ENCODE measurements at regions not wholly inside any gene's neighbourhood (a gene's known extent, or its start where the extent isn't known, plus 50 kb on each side); places are given as distances from the start of the nearest gene placed in this dataset.

DNA sequence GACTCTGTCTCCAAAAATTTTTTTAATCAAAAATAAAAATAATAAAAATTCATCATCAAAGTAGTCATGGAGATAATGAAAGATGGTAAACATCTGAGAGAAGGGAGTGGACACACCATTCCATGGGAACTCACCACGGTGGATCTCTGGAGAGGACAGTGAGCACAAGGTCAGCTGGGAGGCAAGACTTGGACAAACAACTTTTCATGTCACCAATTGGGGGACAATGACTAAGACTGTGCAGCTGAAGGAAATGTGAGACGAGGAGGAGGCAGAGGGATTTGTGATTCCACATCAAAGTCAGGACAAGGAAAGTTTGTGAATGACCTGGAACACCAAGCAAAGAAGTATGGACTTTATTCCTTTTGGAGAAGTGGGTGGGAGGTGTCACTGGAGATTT is 121.0 kb upstream of the SH3BP4 start:
- Histone ChIP-seq H3K4me3 (ENCODE audit: low read depth, low read length) (no peak overlapping the region), H3K36me3 (ENCODE audit: control insufficient read depth, insufficient read depth, low read length) (no peaks in the 10 kb centered on the region), H3K4me1 (peaks cover 9% of the 10 kb centered on the region; the same call in 1 of the 2 replicates), H3K9me3 (no peaks in the 10 kb centered on the region), H3K27me3 (replicated peaks; ENCODE audit: control insufficient read depth, insufficient read depth, low read length) (no peaks in the 10 kb centered on the region)
- H3K27ac Mint-ChIP-seq (ENCODE audit: unreplicated experiment), result no peak overlapping the region
- no peak for TF ChIP-seq CTCF (IDR thresholded peaks at IDR 0.05; ENCODE audit: insufficient read depth in 1 of 2, low read depth in 1 of 2, low read length in 1 of 2, severe bottlenecking in 1 of 2, unreplicated experiment in 1 of 2)
- H3K4me1 Mint-ChIP-seq (ENCODE audit: low read depth, unreplicated experiment), result peaks cover 2% of the 10 kb centered on the region
- ChIA-PET CTCF (no interaction called here), POLR2A (no interaction called here)
- no peaks in the 10 kb centered on the region for H3K36me3 Mint-ChIP-seq (ENCODE audit: insufficient read depth, unreplicated experiment)
- intact Hi-C loops (cut with micrococcal nuclease; ENCODE audit: unreplicated experiment), result no loop called here
- H3K9me3 Mint-ChIP-seq (ENCODE audit: unreplicated experiment), result no peaks in the 10 kb centered on the region
- no peak overlapping the region for H3K4me3 Mint-ChIP-seq (ENCODE audit: unreplicated experiment)
- BruUV-seq (replicated peaks), result no TSS peak
- no peaks in the 10 kb centered on the region for H3K27me3 Mint-ChIP-seq (ENCODE audit: insufficient read depth, unreplicated experiment)
- DNase-seq, result no peak

GRCh38 chr2:234829074-234829455 is 122.8 kb upstream of the SH3BP4 start:
- H3K27ac Mint-ChIP-seq (ENCODE audit: unreplicated experiment), result no peak overlapping the region

DNA sequence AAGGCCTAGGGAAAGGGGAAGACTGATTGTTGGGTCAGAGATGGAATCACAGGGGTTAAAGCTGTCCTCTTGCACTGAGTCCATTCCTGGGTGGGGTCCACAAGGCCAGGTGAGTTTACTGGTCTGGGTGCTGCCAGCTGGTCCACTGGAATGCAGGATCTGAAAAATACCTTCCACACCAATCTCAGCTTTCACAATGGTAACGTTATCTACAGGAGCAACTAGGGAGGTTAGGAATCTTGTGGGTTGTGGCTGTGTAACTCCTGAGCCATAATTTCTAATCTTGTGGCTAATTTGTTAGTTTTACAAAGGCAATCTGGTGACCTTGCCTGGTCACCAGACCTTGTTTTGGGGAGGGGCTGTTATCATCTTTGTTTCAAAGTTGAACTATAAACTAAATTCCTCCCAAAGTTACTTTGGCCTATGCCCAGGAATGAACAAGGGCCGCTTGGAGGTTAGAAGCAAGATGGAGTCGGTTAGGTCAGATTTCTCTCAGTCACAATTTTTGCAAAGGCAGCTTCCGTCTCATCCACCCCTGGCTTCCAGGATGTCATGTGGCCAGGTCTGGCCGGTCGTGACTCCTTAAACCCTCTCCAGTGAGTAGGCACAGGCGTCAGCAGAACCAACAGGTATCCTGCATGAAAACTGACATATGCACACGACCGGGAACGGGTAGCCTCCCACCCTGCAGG is 123.3 kb upstream of the SH3BP4 start:
- H3K9me3 Mint-ChIP-seq (ENCODE audit: unreplicated experiment), result no peaks in the 10 kb centered on the region
- peaks cover 17% of the 10 kb centered on the region for H3K4me1 ChIP-seq
- no peaks in the 10 kb centered on the region for H3K36me3 ChIP-seq (ENCODE audit: control insufficient read depth, insufficient read depth, low read length)
- BruUV-seq (replicated peaks), result no TSS peak
- intact Hi-C loops (cut with micrococcal nuclease; ENCODE audit: unreplicated experiment), result no loop called here
- no peaks in the 10 kb centered on the region for H3K27me3 Mint-ChIP-seq (ENCODE audit: insufficient read depth, unreplicated experiment)
- no peak overlapping the region for H3K4me3 ChIP-seq (ENCODE audit: low read depth, low read length)
- peak in 1 of 2 experiments; percentile 38 for DNase-seq
- no peaks in the 10 kb centered on the region for H3K9me3 ChIP-seq
- no peaks in the 10 kb centered on the region for H3K36me3 Mint-ChIP-seq (ENCODE audit: insufficient read depth, unreplicated experiment)
- ChIA-PET POLR2A (no interaction called here), CTCF (no interaction called here)
- H3K4me3 Mint-ChIP-seq (ENCODE audit: unreplicated experiment), result no peak overlapping the region
- no peak overlapping the region for H3K27ac Mint-ChIP-seq (ENCODE audit: unreplicated experiment)
- no peaks in the 10 kb centered on the region for H3K27me3 ChIP-seq (replicated peaks; ENCODE audit: control insufficient read depth, insufficient read depth, low read length)
- no peak for TF ChIP-seq CTCF (IDR thresholded peaks at IDR 0.05; ENCODE audit: insufficient read depth in 1 of 2, low read depth in 1 of 2, low read length in 1 of 2, severe bottlenecking in 1 of 2, unreplicated experiment in 1 of 2)
- no peaks in the 10 kb centered on the region for H3K4me1 Mint-ChIP-seq (ENCODE audit: low read depth, unreplicated experiment)

More at GRCh38 chr2:234829074-234829455, 122.8 kb upstream of the SH3BP4 start:
- no peaks in the 10 kb centered on the region for H3K9me3 Mint-ChIP-seq (ENCODE audit: unreplicated experiment)
- H3K36me3 Mint-ChIP-seq (ENCODE audit: insufficient read depth, unreplicated experiment), result no peaks in the 10 kb centered on the region
- TF ChIP-seq CTCF (IDR thresholded peaks at IDR 0.05; ENCODE audit: insufficient read depth in 1 of 2, low read depth in 1 of 2, low read length in 1 of 2, severe bottlenecking in 1 of 2, unreplicated experiment in 1 of 2), result no peak
- intact Hi-C loops (cut with micrococcal nuclease; ENCODE audit: unreplicated experiment), result no loop called here
- CTCF ChIA-PET, result no interaction called here
- Histone ChIP-seq H3K36me3 (ENCODE audit: control insufficient read depth, insufficient read depth, low read length) (no peaks in the 10 kb centered on the region), H3K9me3 (no peaks in the 10 kb centered on the region), H3K4me3 (ENCODE audit: low read depth, low read length) (no peak overlapping the region), H3K4me1 (peaks cover 11% of the 10 kb centered on the region), H3K27me3 (replicated peaks; ENCODE audit: control insufficient read depth, insufficient read depth, low read length) (no peaks in the 10 kb centered on the region)
- no TSS peak for BruUV-seq (replicated peaks)
- no peaks in the 10 kb centered on the region for H3K4me1 Mint-ChIP-seq (ENCODE audit: low read depth, unreplicated experiment)
- DNase-seq, result no peak
- POLR2A ChIA-PET, result no interaction called here
- no peaks in the 10 kb centered on the region for H3K27me3 Mint-ChIP-seq (ENCODE audit: insufficient read depth, unreplicated experiment)
- no peak overlapping the region for H3K4me3 Mint-ChIP-seq (ENCODE audit: unreplicated experiment)
